Renal pelvis (tissue), 1 donor: ENCODE measurements at regions not wholly inside any gene's neighbourhood (a gene's known extent, or its start where the extent isn't known, plus 50 kb on each side); places are given as distances from the start of the nearest gene placed in this dataset.

Source experiments
- DNase-seq: peaks from one replicate; pipeline ENCODE4 v3.0.0-alpha.2; 2013

- DNase-seq, result no peak
These were observed 50.0 kb upstream of the RNU6ATAC start for GRCh38 chr9:134214386-134214765.

DNA sequence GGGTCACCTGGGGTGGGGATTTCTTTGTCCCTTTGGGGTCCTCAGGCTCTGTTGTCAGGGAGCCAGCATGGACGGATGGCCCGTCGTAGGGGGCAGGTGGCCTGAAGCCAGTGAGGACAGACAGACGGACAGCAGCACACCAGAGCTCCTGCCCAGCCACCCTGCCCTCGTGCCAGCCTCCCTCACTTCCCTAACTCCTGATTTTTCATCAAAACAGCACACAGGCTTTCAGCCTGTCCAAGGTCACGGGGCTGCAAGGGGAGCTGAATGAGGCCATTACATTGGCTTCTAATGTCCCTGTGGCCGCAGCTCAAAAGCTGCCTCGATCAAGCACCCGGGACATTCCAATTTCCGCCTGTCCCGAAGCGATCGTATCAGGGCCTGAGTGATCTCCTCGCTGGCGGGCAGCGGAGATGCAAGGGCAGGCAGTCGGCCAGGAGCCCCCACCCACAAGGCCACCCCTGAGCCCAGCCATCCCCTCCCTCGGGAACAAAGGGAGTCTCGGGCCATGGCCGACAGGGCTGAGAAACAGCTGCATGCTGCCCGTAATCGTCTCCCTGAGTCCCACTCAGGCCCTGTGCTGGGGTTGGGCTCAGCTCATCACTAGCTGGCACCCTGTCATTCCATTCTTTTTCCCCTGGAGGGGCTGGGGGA lies 50.5 kb upstream of the RNU6ATAC start:
- no peak for DNase-seq

DNA sequence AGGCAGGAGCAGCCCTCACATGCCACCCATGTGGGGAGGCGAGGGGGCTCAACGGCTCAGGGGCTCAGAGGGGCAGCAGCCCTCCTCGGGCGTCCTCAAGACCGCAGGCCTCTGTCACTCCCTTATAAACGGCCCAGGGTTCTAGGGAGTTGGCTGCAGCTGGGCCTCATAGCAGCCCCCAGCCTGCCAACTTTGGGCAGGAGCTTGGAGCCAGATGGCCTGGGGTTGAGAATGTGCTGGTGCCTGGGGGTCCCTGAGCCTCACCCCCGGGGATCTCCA lies 51.0 kb upstream of the RNU6ATAC start:
- DNase-seq, result no peak

DNA sequence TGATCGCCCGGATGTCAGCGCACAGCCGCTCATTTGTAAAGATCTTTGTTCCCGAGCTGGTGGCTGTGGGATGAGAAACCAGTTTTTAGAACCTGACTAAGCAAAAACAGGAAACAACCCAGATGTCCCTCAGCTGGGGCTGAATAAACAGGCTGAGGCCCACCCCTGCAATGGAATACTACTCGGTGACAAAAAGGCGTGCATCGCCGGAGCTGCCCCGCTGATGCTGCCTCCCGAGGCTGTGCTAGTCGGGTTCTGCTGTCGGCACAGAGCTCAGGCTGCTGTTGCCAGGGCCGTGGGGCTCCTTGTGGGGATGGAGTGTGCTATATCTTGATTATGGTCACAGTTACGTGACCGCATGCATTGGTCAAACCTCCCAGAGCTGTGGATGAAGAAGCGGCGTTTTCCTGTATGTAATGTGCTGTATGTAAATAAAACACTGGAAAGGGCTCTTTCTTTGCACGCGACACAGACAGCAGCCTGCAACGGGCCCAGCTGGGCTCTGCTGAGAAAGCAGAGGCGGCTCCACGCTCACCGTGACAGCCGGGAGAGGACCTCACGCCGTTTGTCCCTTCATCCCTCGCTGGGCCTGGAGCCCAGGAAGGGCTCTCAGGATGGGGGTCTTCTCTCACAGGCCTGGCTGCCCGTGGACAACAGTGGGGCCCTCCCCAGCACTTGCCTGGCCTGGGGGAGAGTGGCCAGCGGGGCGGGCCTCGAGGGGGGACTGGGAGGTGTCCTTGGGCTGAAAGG lies 51.5 kb upstream of the RNU6ATAC start:
- peak; percentile 46 for DNase-seq

DNA sequence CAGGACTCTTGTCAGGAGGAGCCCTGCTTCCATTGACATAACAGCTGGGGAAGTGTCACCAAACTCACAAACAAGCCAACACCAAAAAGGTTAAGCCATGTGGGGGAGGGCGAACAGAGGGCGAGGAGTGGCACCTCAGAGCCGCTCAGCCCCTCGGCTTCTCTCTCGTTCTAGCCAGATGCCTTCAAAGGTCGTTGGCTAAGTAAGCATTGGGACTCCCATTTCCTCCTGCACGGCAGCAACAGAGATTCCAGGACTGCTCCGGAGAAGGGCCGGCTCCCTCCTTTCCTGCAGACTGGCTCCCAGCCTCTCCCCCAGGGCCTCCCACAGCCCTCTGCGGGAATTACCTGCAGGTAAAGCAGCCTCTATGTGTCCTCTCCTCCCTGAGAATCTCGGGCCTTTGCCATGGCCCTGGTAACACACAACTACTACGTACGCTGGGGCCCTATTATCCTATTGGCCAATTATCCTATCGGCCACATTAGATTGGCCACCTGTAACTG lies 52.1 kb upstream of the RNU6ATAC start:
- DNase-seq, result no peak

- no peak for DNase-seq
These were observed 52.6 kb upstream of the RNU6ATAC start for GRCh38 chr9:134216961-134217360.

GRCh38 chr9:134217431-134218210 lies 53.3 kb upstream of the RNU6ATAC start:
- DNase-seq, result no peak

DNA sequence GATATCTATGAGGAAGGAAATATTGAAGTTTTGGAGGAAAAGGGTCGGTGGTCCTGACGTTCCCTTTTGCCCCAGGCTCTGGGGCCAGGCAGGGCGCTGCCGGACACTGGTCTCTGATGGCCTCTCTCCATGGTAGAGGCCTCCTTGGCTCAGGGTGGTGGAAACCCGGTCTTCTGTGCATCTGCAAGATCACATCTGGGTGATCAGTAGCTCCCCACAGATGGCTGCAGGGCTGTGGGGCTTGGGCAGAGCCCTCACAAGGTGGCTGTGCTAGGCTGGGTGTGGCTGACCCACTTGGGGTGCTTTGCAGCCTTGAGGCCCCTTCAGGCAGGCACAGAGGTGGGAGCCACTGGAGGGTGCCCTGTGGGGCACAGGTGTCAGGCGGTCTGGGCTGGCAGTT lies 53.9 kb upstream of the RNU6ATAC start:
- DNase-seq, result no peak

GRCh38 chr9:134219646-134220060 lies 55.3 kb upstream of the RNU6ATAC start:
- DNase-seq, result no peak

DNA sequence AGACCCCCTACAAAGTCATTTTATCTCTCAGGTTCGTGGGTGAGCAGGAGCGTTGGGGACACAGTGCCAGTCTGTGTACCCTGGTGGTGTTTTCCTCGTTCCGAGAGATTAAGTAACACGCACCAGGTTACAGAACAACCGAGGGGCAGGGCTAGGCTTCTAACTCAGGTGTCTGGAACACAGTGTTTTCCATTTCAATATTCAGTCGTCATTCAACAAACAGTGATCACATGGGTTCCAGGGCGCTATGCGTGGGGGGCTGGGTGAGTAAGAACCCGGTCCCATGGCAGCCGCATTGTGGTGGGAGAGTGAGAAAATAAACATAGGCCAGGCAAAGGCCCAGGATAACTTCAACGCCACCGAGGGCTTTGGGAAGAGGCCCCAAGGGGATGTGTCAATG lies 55.9 kb upstream of the RNU6ATAC start:
- DNase-seq, result no peak

- no peak for DNase-seq
These were observed 57.1 kb upstream of the RNU6ATAC start for GRCh38 chr9:134221273-134222017.

DNA sequence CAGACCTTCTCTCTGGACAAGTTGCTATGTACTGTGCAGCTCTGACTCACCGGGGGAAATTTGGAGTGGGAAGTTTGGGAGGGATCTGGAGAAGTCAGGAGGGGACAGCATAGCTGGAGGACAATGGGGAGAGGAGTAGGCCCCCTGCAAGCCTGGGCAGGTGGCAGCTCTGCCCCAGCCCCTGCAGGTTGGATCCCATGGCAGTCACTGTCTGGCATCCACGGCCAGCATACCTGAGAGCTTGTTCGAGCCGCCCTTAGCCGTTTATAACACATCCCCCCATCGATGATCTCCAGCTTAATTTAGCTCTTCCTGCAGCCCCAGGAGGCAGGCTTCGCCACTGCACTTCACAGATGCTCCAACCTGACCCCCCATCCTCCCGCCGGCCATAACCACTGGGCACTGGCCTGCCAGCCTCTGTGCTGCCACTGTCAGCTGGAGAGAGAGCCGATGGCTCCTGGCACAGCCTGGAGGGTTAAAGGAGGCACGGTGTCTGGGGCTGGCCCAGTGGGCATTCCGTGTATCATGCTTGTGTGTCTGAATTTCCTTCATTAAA lies 57.7 kb upstream of the RNU6ATAC start:
- DNase-seq, result no peak

DNA sequence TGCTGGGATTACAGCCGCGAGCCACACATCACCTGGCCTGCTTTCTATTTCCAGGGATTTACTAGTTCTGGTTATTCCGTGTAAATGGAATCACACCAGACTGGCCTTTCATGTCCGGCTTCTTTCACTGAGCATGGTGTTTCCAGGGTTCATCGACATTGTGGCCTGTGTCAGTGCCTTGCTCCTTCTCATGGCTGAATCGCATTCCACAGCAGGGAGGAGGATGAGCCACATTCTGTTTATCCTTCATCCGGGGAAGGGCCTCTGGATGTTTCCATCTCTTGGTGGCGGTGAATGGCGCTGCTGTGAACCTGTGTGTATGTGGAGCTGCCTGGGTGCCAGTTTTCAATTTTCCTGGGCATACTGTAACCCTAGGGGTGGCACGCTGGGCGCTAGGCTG lies 58.7 kb upstream of the RNU6ATAC start:
- DNase-seq, result no peak

GRCh38 chr9:134223591-134224122 lies 59.3 kb upstream of the RNU6ATAC start:
- DNase-seq, result no peak

DNA sequence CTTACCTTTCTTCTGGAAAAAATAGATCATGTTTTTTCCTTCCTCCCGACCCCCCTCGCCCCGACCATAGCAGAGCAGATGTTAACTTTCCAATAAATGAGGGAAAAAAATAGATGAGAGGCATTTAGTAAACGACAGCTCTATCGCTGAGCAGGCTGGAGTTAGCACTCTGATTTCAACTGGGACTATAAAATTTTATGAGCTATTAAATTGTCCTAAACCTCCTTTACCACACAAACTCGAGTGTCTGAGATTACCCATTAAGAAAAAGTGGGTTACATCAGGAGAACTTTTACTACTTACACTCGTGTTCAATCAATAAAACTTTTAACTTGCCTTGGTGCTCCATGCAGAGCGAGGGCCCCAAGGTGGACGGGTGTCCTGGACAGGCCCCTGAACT lies 59.8 kb upstream of the RNU6ATAC start:
- peak; percentile 55 for DNase-seq

DNA sequence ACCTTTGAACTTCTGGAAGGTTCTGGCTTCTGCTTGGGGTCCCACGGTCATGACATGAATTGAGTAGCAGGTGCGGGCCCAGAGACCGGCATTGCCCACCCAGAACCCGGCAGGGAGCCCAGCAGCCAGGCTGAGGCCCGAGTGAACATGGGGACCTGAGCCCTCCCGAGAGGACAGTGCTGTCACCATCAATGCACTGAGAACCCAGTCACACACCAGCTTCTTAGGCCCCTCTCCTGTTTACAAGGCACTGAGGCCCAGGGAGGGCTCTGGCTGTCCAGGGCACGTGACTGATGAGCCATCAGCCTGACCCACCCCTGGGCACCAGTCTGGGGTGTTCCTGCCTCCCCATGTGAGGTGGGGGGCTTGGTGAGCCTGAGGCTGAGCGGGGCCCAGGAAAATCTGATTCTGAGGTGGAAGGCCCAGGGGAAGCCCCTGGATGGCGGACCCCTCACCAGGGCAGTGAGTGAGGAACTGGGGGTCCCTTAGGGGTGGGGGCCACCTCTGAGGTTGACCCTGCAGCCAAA lies 60.3 kb upstream of the RNU6ATAC start:
- no peak for DNase-seq

DNA sequence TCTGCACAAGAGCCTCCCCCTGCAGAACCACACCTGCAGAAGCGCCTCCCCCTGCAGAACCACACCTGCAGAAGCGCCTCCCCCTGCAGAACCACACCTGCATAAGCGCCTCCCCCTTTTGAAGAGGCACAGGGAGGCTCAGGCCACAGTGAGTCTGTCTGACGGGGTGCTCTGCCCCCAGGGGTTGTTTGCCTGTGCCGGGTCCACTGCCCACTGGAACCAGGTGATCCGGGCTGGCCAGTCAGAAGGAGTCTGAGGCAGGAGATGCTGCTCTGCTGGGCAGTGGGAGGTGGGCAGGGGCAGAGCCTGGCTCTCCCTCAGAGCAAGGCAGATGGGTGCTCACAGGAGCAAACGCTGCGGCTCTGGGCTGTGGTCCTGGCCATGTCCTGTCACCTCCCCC lies 60.8 kb upstream of the RNU6ATAC start:
- no peak for DNase-seq

DNA sequence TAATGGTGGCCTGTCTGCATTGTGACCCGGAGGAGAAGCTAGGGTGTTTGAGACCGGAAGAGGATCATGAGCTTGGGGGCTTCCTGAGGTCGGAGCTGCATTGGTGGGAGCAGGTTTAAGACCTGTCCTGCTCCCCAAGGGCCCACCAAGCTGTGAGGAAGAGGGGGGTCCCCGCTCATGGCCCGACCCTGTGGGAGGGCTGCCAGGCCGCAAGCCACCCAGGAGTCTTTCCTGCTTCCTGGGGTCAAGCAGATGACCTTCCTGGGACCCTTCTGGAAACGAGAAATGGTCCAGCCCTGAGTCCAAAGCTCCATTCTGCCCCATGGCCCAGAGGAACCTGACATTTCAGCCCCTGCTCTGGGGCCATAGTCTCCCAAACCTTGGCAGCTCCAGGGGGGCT lies 61.5 kb upstream of the RNU6ATAC start:
- no peak for DNase-seq

DNA sequence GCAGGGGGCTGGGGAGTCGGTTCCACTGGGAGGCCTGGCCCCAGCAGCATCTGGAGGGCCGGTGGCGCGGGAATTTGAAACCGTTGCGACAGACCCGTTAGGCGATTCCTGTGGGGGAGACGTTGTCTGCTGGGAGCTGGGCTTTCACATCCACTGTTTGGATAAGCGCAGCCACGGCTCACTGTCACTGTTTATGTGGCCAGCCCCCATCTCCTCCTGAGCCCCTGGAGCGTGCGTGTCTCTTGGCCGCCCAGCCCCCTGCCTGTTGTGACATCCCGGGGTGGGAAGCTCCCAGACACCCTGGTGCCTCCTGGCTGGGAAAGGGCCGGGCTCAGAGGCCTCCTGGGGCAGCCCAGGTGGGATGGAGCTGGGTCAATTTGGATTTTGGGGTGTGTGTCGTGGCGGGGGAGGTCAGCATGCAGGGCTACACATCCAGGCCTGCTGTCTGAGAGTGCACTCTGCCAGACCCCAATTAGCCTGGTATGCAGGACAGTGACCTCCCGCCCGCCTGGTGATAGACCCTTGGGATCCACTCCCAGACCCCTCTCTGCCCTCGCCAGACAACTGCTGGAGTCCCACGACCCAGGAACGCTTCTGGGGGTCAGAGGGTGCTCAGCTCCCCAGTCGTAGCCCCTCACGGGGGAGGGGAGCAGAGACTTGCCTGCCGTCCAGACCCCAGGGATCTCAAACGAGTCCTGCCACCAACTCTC lies 62.0 kb upstream of the RNU6ATAC start:
- DNase-seq, result peak; percentile 87

DNA sequence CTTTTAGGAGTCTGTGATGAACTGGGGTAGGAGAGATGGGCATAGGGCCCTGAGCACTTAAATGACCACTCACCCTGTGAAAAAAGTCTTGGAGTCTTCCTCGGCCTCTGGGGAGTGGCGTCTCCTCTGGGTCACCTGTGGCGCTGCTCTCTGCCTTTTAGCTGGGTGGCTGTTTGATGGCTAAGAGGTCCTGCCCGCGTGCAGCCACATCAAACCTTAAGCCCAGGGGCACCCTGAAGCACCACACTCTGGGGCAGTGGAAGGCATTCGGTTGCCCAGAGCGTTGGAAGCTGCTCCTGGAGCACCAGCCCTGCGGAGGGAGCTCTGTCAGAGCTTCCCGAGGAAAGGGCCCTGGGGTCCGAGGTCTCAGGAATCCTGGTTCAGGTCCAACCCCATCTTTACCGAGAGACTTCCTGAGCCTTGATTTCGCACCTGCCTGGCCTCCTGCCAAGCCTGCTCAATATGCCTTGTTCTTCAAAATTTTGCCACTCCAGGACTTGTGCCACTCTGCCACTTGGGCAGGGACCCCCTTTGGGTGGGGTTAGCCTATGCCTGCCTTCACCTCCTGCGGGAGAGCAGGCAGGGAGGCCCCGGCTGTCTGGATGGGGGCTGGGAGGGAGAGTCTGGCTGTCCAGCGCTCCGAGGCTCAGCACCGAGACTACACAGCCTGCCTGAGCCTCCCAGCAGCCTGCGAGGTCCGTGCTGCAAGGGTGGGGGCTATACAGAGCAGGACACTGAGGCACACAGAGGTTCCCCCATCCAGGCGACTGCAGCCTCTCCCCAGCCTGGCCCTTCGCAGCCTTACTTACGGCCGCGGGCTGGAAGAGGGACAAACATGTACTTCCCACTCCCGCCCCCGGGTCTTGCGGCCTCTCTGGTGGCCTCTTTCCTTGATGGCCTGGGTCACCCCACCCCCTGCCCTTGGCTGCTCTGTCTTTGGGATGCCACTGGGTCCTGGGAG lies 63.4 kb upstream of the RNU6ATAC start:
- no peak for DNase-seq
